MM.1S (cell line): ENCODE measurements at regions not wholly inside any gene's neighbourhood (a gene's known extent, or its start where the extent isn't known, plus 50 kb on each side); places are given as distances from the start of the nearest gene placed in this dataset.

Source experiments
- EZH2 ChIP-seq: fragments of 300-600 bp; sonication (generic); optimal IDR thresholded peaks from 2 replicates; pipeline ENCODE3; 2017; ENCODE audit warnings: low read depth, mild to moderate bottlenecking, antibody characterized with exemption, low read length, mixed read lengths
- EZH2phosphoT487 ChIP-seq: fragments of 300-600 bp; sonication (generic); IDR thresholded peaks from 2 replicates; pipeline ENCODE4 v1.6.1; 2018; ENCODE audit warnings: antibody characterized with exemption, low read length
- TF ChIP-seq, protein P1 (sequence below): fragments of 300-600 bp; sonication (generic); IDR thresholded peaks from 2 replicates; pipeline ENCODE4 v1.5.1; 2016; ENCODE audit warnings: antibody characterized with exemption, low read length, mixed read lengths

DNA sequence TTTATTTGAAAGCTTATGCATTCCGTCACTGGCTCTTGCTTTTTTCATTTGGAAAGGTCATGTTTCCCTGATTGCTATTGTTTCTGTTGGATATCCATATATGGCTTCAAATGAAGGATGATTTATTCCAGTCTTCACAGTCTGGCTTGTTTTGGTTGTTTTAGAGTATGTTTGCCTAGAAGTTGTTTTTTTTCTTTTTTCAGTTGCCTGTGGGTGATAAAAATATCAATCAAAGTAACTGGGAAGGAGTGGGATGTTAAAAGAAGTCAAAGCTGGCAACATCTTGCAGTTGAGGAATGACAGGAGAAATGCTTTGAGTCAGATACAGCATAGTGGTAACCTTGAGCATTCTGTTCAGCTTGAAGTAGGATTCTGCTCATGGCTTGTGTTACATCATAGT is 610.5 kb downstream of the PLOD2 start:
- TF ChIP-seq, protein P1, sequence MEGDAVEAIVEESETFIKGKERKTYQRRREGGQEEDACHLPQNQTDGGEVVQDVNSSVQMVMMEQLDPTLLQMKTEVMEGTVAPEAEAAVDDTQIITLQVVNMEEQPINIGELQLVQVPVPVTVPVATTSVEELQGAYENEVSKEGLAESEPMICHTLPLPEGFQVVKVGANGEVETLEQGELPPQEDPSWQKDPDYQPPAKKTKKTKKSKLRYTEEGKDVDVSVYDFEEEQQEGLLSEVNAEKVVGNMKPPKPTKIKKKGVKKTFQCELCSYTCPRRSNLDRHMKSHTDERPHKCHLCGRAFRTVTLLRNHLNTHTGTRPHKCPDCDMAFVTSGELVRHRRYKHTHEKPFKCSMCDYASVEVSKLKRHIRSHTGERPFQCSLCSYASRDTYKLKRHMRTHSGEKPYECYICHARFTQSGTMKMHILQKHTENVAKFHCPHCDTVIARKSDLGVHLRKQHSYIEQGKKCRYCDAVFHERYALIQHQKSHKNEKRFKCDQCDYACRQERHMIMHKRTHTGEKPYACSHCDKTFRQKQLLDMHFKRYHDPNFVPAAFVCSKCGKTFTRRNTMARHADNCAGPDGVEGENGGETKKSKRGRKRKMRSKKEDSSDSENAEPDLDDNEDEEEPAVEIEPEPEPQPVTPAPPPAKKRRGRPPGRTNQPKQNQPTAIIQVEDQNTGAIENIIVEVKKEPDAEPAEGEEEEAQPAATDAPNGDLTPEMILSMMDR = no peak
- TF ChIP-seq EZH2phosphoT487 = no peak
- no peak for TF ChIP-seq EZH2
